PC-9 (cell line): ENCODE measurements at regions not wholly inside any gene's neighbourhood (a gene's known extent, or its start where the extent isn't known, plus 50 kb on each side); places are given as distances from the start of the nearest gene placed in this dataset.

Experiments used
- CTCF ChIP-seq: fragments of 200-600 bp; sonication (generic); conservative IDR thresholded peaks from 2 replicates; pipeline ENCODE4 v1.6.1; 2017; ENCODE audit warnings: mixed run types, antibody characterized with exemption, mild to moderate bottlenecking, moderate library complexity
- EZH2 ChIP-seq: fragments of 200-600 bp; sonication (generic); IDR thresholded peaks from 2 replicates; pipeline ENCODE4 v1.8.0; 2017; ENCODE audit warnings: antibody characterized with exemption, low read depth

GRCh38 chr18:43420091-43420490 is 142.8 kb upstream of the SYT4 start:
- TF ChIP-seq CTCF (no peak), EZH2 (no peak)
